ENCODE measurements at regions not wholly inside any gene's neighbourhood (a gene's known extent, or its start where the extent isn't known, plus 50 kb on each side); places are given as distances from the start of the nearest gene placed in this dataset.

- H3K4me3 ChIP-seq (ENCODE audit: control insufficient read depth, low read depth, low read length), result no peak overlapping the region
- DNase-seq (ENCODE audit: low read depth), result no peak
- no peak for TF ChIP-seq CTCF (IDR thresholded peaks at IDR 0.05; ENCODE audit: control insufficient read depth, insufficient read depth, low read depth, low read length, missing control alignments)
Measured at GRCh38 chr5:93289942-93290341, 291.1 kb downstream of the NR2F1-AS1 start.

GRCh38 chr5:93285461-93285860 lies 295.6 kb downstream of the NR2F1-AS1 start:
- no peak for DNase-seq (ENCODE audit: low read depth)
- no peak for TF ChIP-seq CTCF (IDR thresholded peaks at IDR 0.05; ENCODE audit: control insufficient read depth, insufficient read depth, low read depth, low read length, missing control alignments)
- H3K4me3 ChIP-seq (ENCODE audit: control insufficient read depth, low read depth, low read length), result no peak overlapping the region

GRCh38 chr5:93281980-93282772 lies 298.8 kb downstream of the NR2F1-AS1 start:
- no peak overlapping the region for H3K4me3 ChIP-seq (ENCODE audit: control insufficient read depth, low read depth, low read length)
- no peak for TF ChIP-seq CTCF (IDR thresholded peaks at IDR 0.05; ENCODE audit: control insufficient read depth, insufficient read depth, low read depth, low read length, missing control alignments)
- DNase-seq (ENCODE audit: low read depth), result no peak

GRCh38 chr5:93280518-93280917 lies 300.5 kb downstream of the NR2F1-AS1 start:
- no peak for TF ChIP-seq CTCF (IDR thresholded peaks at IDR 0.05; ENCODE audit: control insufficient read depth, insufficient read depth, low read depth, low read length, missing control alignments)
- DNase-seq (ENCODE audit: low read depth), result no peak
- H3K4me3 ChIP-seq (ENCODE audit: control insufficient read depth, low read depth, low read length), result no peak overlapping the region

GRCh38 chr5:93279296-93279963 lies 301.6 kb downstream of the NR2F1-AS1 start:
- H3K4me3 ChIP-seq (ENCODE audit: control insufficient read depth, low read depth, low read length), result no peak overlapping the region
- no peak for DNase-seq (ENCODE audit: low read depth)
- no peak for TF ChIP-seq CTCF (IDR thresholded peaks at IDR 0.05; ENCODE audit: control insufficient read depth, insufficient read depth, low read depth, low read length, missing control alignments)

GRCh38 chr5:93278896-93279295 lies 302.1 kb downstream of the NR2F1-AS1 start:
- no peak overlapping the region for H3K4me3 ChIP-seq (ENCODE audit: control insufficient read depth, low read depth, low read length)
- no peak for TF ChIP-seq CTCF (IDR thresholded peaks at IDR 0.05; ENCODE audit: control insufficient read depth, insufficient read depth, low read depth, low read length, missing control alignments)
- DNase-seq (ENCODE audit: low read depth), result no peak

Data from AG09309 (cell line).